Naive B cell (primary cell): ENCODE measurements at regions not wholly inside any gene's neighbourhood (a gene's known extent, or its start where the extent isn't known, plus 50 kb on each side); places are given as distances from the start of the nearest gene placed in this dataset.
"Not testable (repeated sequence)": the region's sequence is repeated elsewhere in the genome, so short reads cannot be mapped to it uniquely, and the experiment has no call there.

Source experiments
- ATAC-seq, 2 donors: fragments of 150-1000 bp; cut with Tn5 transposase; 2 replicates each; pipeline ENCODE4 v1.10.0; 2021; ENCODE audit warnings: low read depth in 2 of 2, mild to moderate bottlenecking in 2 of 2, moderate library complexity in 2 of 2
- DNase-seq: peaks from one replicate; pipeline ENCODE4 v3.0.0; 2022
- H3K27ac Mint-ChIP-seq, 6 donors: one replicate each; pipeline ENCODE4 v1.8.0; 2020 to 2022; ENCODE audit warnings: mild to moderate bottlenecking in 6 of 6, mixed read lengths in 6 of 6, moderate library complexity in 5 of 6, inconsistent platforms in 2 of 6
- H3K27me3 Mint-ChIP-seq, 3 donors: one replicate each; pipeline ENCODE4 v1.8.0; 2021 to 2022; ENCODE audit warnings: mixed read lengths in 3 of 3, mild to moderate bottlenecking in 1 of 3
- H3K36me3 Mint-ChIP-seq, 2 donors: one replicate each; pipeline ENCODE4 v1.8.0; 2020 to 2022; ENCODE audit warnings: mixed read lengths in 2 of 2, inconsistent platforms in 1 of 2, mild to moderate bottlenecking in 1 of 2
- H3K4me1 Mint-ChIP-seq, 3 donors: one replicate each; pipeline ENCODE4 v1.8.0; 2020 to 2022; ENCODE audit warnings: mixed read lengths in 3 of 3, inconsistent platforms in 1 of 3, mild to moderate bottlenecking in 1 of 3, moderate library complexity in 1 of 3
- H3K4me3 Mint-ChIP-seq, 8 donors: one replicate each; pipeline ENCODE4 v1.8.0; 2020 to 2022; ENCODE audit warnings: mild to moderate bottlenecking in 8 of 8, mixed read lengths in 8 of 8, moderate library complexity in 8 of 8, inconsistent platforms in 2 of 8
- H3K9me3 Mint-ChIP-seq, 7 donors: one replicate each; pipeline ENCODE4 v1.8.0; 2020 to 2022; ENCODE audit warnings: mixed read lengths in 7 of 7, mild to moderate bottlenecking in 5 of 7, inconsistent platforms in 2 of 7, moderate library complexity in 1 of 7

GRCh38 chr7:89648509-89648908 is 505.8 kb upstream of the STEAP1 start:
- H3K4me1 Mint-ChIP-seq: no peaks in the 10 kb centered on the region
- DNase-seq (no peak), ATAC-seq (no peak)
- peaks cover 0 to 5% (median under 1%) of the 10 kb centered on the region in 7 donors for H3K9me3 Mint-ChIP-seq
- no peak overlapping the region for H3K4me3 Mint-ChIP-seq
- no peaks in the 10 kb centered on the region for H3K36me3 Mint-ChIP-seq
- H3K27ac Mint-ChIP-seq: no peak overlapping the region
- H3K27me3 Mint-ChIP-seq: no peaks in the 10 kb centered on the region

- no peaks in the 10 kb centered on the region for H3K36me3 Mint-ChIP-seq
- no peaks in the 10 kb centered on the region for H3K27me3 Mint-ChIP-seq
- peaks cover 0 to 9% (median 0%) of the 10 kb centered on the region in 7 donors for H3K9me3 Mint-ChIP-seq
- H3K4me1 Mint-ChIP-seq: no peaks in the 10 kb centered on the region
- ATAC-seq (no peak), DNase-seq (no peak)
- no peak overlapping the region for H3K4me3 Mint-ChIP-seq
- H3K27ac Mint-ChIP-seq: no peak overlapping the region
These were observed 498.3 kb upstream of the STEAP1 start for GRCh38 chr7:89655946-89656345.

GRCh38 chr7:89661876-89662275 is 492.4 kb upstream of the STEAP1 start:
- no peaks in the 10 kb centered on the region for H3K4me1 Mint-ChIP-seq
- H3K27ac Mint-ChIP-seq: no peak overlapping the region
- H3K27me3 Mint-ChIP-seq: no peaks in the 10 kb centered on the region
- DNase-seq: no peak
- no peak overlapping the region for H3K4me3 Mint-ChIP-seq
- no peaks in the 10 kb centered on the region for H3K36me3 Mint-ChIP-seq
- ATAC-seq: no peak
- H3K9me3 Mint-ChIP-seq: peaks cover 0 to 5% (median 0%) of the 10 kb centered on the region in 7 donors

GRCh38 chr7:89666136-89666835 is 488.0 kb upstream of the STEAP1 start:
- Mint-ChIP-seq H3K4me3 (no peak overlapping the region), H3K9me3 (peaks cover 0 to 7% (median 4%) of the 10 kb centered on the region in 7 donors), H3K36me3 (no peaks in the 10 kb centered on the region), H3K27ac (no peak overlapping the region), H3K27me3 (no peaks in the 10 kb centered on the region), H3K4me1 (no peaks in the 10 kb centered on the region)
- no peak for ATAC-seq
- DNase-seq: no peak

DNA sequence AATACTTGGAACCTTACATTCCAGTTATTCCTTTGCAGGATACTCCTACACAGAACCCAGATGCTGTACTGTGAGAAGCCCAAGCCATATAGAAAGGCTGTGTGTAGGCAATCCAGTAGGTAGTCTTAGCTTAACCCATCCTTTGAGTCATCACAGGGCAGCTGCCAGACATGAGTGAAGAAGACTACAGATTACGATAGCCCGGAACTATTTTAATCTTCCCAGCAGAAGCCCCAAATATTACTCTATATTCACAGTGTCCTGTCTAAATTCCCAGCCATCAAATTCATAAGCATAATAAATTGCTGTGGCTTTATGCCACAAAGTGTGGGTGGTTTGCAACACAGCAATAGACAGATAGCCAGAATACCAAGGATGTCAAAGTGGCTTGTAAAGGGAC is 474.1 kb upstream of the STEAP1 start:
- no peak overlapping the region for H3K27ac Mint-ChIP-seq

GRCh38 chr7:89681448-89681847 is 472.8 kb upstream of the STEAP1 start:
- no peaks in the 10 kb centered on the region for H3K27me3 Mint-ChIP-seq
- ATAC-seq (no peak), DNase-seq (no peak)
- H3K27ac Mint-ChIP-seq: no peak overlapping the region
- H3K9me3 Mint-ChIP-seq: peaks cover 2 to 22% (median 5%) of the 10 kb centered on the region in 7 donors
- H3K4me3 Mint-ChIP-seq: no peak overlapping the region
- no peaks in the 10 kb centered on the region for H3K4me1 Mint-ChIP-seq
- no peaks in the 10 kb centered on the region for H3K36me3 Mint-ChIP-seq

More for the DNA sequence above, 474.1 kb upstream of the STEAP1 start:
- ATAC-seq (no peak), DNase-seq (no peak)
- Mint-ChIP-seq H3K36me3 (no peaks in the 10 kb centered on the region), H3K4me1 (no peaks in the 10 kb centered on the region), H3K27me3 (no peaks in the 10 kb centered on the region), H3K9me3 (peaks cover 2 to 27% (median 5%) of the 10 kb centered on the region in 7 donors), H3K4me3 (peak overlapping the region in 1 of 8 donors; percentile 2)

- ATAC-seq (no peak), DNase-seq (no peak)
- H3K36me3 Mint-ChIP-seq: no peaks in the 10 kb centered on the region
- H3K27me3 Mint-ChIP-seq: no peaks in the 10 kb centered on the region
- no peak overlapping the region for H3K4me3 Mint-ChIP-seq
- H3K4me1 Mint-ChIP-seq: no peaks in the 10 kb centered on the region
- no peak overlapping the region for H3K27ac Mint-ChIP-seq
- peaks cover 0 to 2% (median 0%) of the 10 kb centered on the region in 7 donors for H3K9me3 Mint-ChIP-seq
These were observed 469.0 kb upstream of the STEAP1 start for GRCh38 chr7:89685287-89685686.

DNA sequence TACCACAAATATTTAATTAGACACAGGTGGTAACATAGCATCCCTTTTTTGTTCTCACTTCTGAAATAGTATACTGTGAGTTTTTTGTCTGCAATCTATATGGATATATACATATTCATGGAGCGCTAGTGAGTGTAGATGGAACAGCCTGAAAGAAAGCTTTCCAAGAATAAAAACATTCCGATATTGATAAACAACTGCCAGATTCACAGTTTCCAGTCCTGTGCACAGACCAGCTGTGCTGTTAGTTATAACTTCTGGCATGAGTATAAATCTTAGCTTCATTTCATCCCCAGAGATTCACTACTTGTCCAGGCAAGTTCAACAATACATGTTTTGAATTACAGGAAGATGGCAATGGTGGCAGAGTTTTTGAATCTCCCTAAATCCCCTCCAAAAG is 467.1 kb upstream of the STEAP1 start:
- peaks cover 0 to 2% (median 0%) of the 10 kb centered on the region in 7 donors for H3K9me3 Mint-ChIP-seq
- H3K4me1 Mint-ChIP-seq: no peaks in the 10 kb centered on the region
- H3K27me3 Mint-ChIP-seq: no peaks in the 10 kb centered on the region
- no peak overlapping the region for H3K27ac Mint-ChIP-seq
- H3K4me3 Mint-ChIP-seq: no peak overlapping the region
- H3K36me3 Mint-ChIP-seq: no peaks in the 10 kb centered on the region
- no peak for ATAC-seq
- no peak for DNase-seq

GRCh38 chr7:89695241-89695640 is 459.0 kb upstream of the STEAP1 start:
- no peak overlapping the region for H3K27ac Mint-ChIP-seq
- H3K36me3 Mint-ChIP-seq: no peaks in the 10 kb centered on the region
- DNase-seq (no peak), ATAC-seq (no peak)
- H3K9me3 Mint-ChIP-seq: peaks cover 7 to 38% (median 16%) of the 10 kb centered on the region in 7 donors
- no peaks in the 10 kb centered on the region for H3K4me1 Mint-ChIP-seq
- H3K4me3 Mint-ChIP-seq: no peak overlapping the region
- no peaks in the 10 kb centered on the region for H3K27me3 Mint-ChIP-seq

- Mint-ChIP-seq H3K4me1 (no peaks in the 10 kb centered on the region), H3K36me3 (no peaks in the 10 kb centered on the region), H3K27ac (no peak overlapping the region), H3K27me3 (no peaks in the 10 kb centered on the region), H3K9me3 (peaks cover 0 to 14% (median 2%) of the 10 kb centered on the region in 7 donors), H3K4me3 (no peak overlapping the region)
- no peak for ATAC-seq
- no peak for DNase-seq
These were observed 440.1 kb upstream of the STEAP1 start for GRCh38 chr7:89714131-89714530.

GRCh38 chr7:89718941-89719340 is 435.3 kb upstream of the STEAP1 start:
- not testable (repeated sequence) for H3K36me3 Mint-ChIP-seq, H3K4me1 Mint-ChIP-seq, H3K4me3 Mint-ChIP-seq, DNase-seq, H3K27ac Mint-ChIP-seq, ATAC-seq, H3K27me3 Mint-ChIP-seq
- peaks cover 0 to 14% (median 2%) of the 10 kb centered on the region in 7 donors for H3K9me3 Mint-ChIP-seq

GRCh38 chr7:89728481-89728880 is 425.8 kb upstream of the STEAP1 start:
- no peak overlapping the region for H3K4me3 Mint-ChIP-seq
- H3K27me3 Mint-ChIP-seq: no peaks in the 10 kb centered on the region
- H3K9me3 Mint-ChIP-seq: peaks cover 0 to 4% (median 0%) of the 10 kb centered on the region in 7 donors
- no peak overlapping the region for H3K27ac Mint-ChIP-seq
- no peaks in the 10 kb centered on the region for H3K36me3 Mint-ChIP-seq
- no peak for DNase-seq
- ATAC-seq: no peak
- H3K4me1 Mint-ChIP-seq: no peaks in the 10 kb centered on the region

GRCh38 chr7:89731751-89732445 is 422.4 kb upstream of the STEAP1 start:
- Mint-ChIP-seq H3K4me1 (no peaks in the 10 kb centered on the region), H3K27ac (no peak overlapping the region), H3K36me3 (no peaks in the 10 kb centered on the region), H3K27me3 (no peaks in the 10 kb centered on the region), H3K9me3 (peaks cover 0 to 5% (median 0%) of the 10 kb centered on the region in 7 donors), H3K4me3 (no peak overlapping the region)
- DNase-seq: no peak
- no peak for ATAC-seq

- Mint-ChIP-seq H3K27ac (peak overlapping the region in 1 of 6 donors; percentile 18), H3K4me3 (no peak overlapping the region), H3K36me3 (no peaks in the 10 kb centered on the region), H3K27me3 (no peaks in the 10 kb centered on the region), H3K9me3 (peaks cover 0 to 5% (median 0%) of the 10 kb centered on the region in 7 donors), H3K4me1 (no peaks in the 10 kb centered on the region)
- DNase-seq (no peak), ATAC-seq (no peak)
These were observed 415.7 kb upstream of the STEAP1 start for GRCh38 chr7:89738549-89738948.
